H1 (cell line): ENCODE measurements at regions not wholly inside any gene's neighbourhood (a gene's known extent, or its start where the extent isn't known, plus 50 kb on each side); places are given as distances from the start of the nearest gene placed in this dataset.

Experiments
- CTCF ChIA-PET: fragments of 300-600 bp; sonication (Branson Sonifier 250); formaldehyde crosslinking; loops from one replicate; lab custom pipeline; 2021; ENCODE audit not compliant: partially characterized antibody; lab: Charles Lee
- POLR2A ChIA-PET: fragments of 300-600 bp; sonication (Branson Sonifier 250); formaldehyde crosslinking; loops from one replicate; lab custom pipeline; 2021; ENCODE audit warnings: inconsistent platforms; ENCODE audit not compliant: partially characterized antibody; lab: Charles Lee
- DNase-seq, 2 experiments: peaks; one replicate each; pipeline versions ENCODE4 v3.0.0 to v3.0.0-alpha.2; 2010 to 2022; ENCODE audit warnings: low spot score in 2 of 2, low read depth in 1 of 2, mixed read lengths in 1 of 2
- FAIRE-seq: peaks from 2 replicates; lab custom pipeline; 2011; peaks lifted over from hg19 to GRCh38; lab: Jason Lieb, UNC
- H2AFZ ChIP-seq: 2 replicates; pipeline ENCODE4 v1.8.1; 2012; ENCODE audit warnings: low read length, inconsistent platforms
- H2AK5ac ChIP-seq: 2 replicates; pipeline ENCODE4 v1.6.1; 2013; ENCODE audit warnings: low read depth, low read length
- H2BK120ac ChIP-seq: replicated peaks from 2 replicates; pipeline ENCODE3; 2013; ENCODE audit warnings: low read depth, low read length, inconsistent platforms
- H2BK12ac ChIP-seq: 2 replicates; pipeline ENCODE4 v1.6.1; 2013; ENCODE audit warnings: low read depth, low read length
- H2BK15ac ChIP-seq: 2 replicates; pipeline ENCODE4 v1.6.1; 2013; ENCODE audit warnings: low read length
- H2BK20ac ChIP-seq: 2 replicates; pipeline ENCODE4 v1.6.1; 2013; ENCODE audit warnings: low read length
- H2BK5ac ChIP-seq: 2 replicates; pipeline ENCODE4 v1.6.1; 2013; ENCODE audit warnings: low read depth, low read length
- H3K14ac ChIP-seq: 2 replicates; pipeline ENCODE4 v1.6.1; 2013; ENCODE audit warnings: inconsistent platforms; ENCODE audit not compliant: insufficient read length
- H3K18ac ChIP-seq: 2 replicates; pipeline ENCODE4 v1.6.1; 2013; ENCODE audit warnings: low read length; ENCODE audit errors: extremely low read depth
- H3K23ac ChIP-seq: 2 replicates; pipeline ENCODE4 v1.6.1; 2013; ENCODE audit warnings: inconsistent platforms; ENCODE audit not compliant: insufficient read length
- H3K23me2 ChIP-seq: 2 replicates; pipeline ENCODE4 v1.6.1; 2013; ENCODE audit warnings: low read depth, low read length
- H3K27ac ChIP-seq: 2 replicates; pipeline ENCODE4 v1.6.1; 2011; ENCODE audit warnings: low read depth, low read length, inconsistent platforms
- H3K27me3 ChIP-seq, 4 experiments: replicated peaks in 1 of 4; 1 replicate in 1 of 4; 2 replicates in 3 of 4; pipeline versions ENCODE4 v1.6.1 to v1.8.1; 2011 to 2013; ENCODE audit warnings: low read length in 3 of 4, mild to moderate bottlenecking in 3 of 4, inconsistent platforms in 2 of 4, mixed read lengths in 2 of 4, moderate library complexity in 1 of 4; ENCODE audit not compliant: control insufficient read depth in 3 of 4, insufficient read depth in 3 of 4; ENCODE audit errors: extremely low read depth in 1 of 4
- H3K36me3 ChIP-seq, 4 experiments: 2 replicates each; pipeline versions ENCODE4 v1.6.1 to v1.8.1; 2011 to 2013; ENCODE audit warnings: mild to moderate bottlenecking in 4 of 4, low read length in 3 of 4, moderate library complexity in 2 of 4, control low read depth in 1 of 4, inconsistent platforms in 1 of 4; ENCODE audit not compliant: insufficient read depth in 4 of 4, control insufficient read depth in 2 of 4
- H3K4ac ChIP-seq: replicated peaks from 2 replicates; pipeline ENCODE3; 2013; ENCODE audit warnings: low read length, low read depth, mixed read lengths, inconsistent platforms; ENCODE audit not compliant: insufficient read length
- H3K4me1 ChIP-seq, 4 experiments: replicated peaks in 1 of 4; 1 replicate in 1 of 4; 2 replicates in 3 of 4; pipeline versions ENCODE4 v1.6.1 to v1.8.1; 2011 to 2013; ENCODE audit warnings: low read length in 3 of 4, inconsistent platforms in 2 of 4, mixed read lengths in 1 of 4; ENCODE audit not compliant: insufficient read depth in 4 of 4, control insufficient read depth in 3 of 4
- H3K4me2 ChIP-seq, 2 experiments: 2 replicates each; pipeline versions ENCODE4 v1.6.1 to v1.8.1; 2011 to 2013; ENCODE audit warnings: low read depth in 2 of 2, low read length in 2 of 2, control low read depth in 1 of 2, inconsistent platforms in 1 of 2, mild to moderate bottlenecking in 1 of 2; ENCODE audit not compliant: insufficient read depth in 1 of 2
- H3K4me3 ChIP-seq, 4 experiments: fragments of 200-600, 300-600 bp in 1 of 4; sonication (generic), shearing (Covaris generic), sonication (Bioruptor Twin) in 1 of 4; 2 replicates each; pipeline versions ENCODE4 v1.5.1 to v1.8.1; 2011 to 2016; ENCODE audit warnings: low read length in 4 of 4, low read depth in 3 of 4, control low read depth in 2 of 4, inconsistent platforms in 2 of 4, mild to moderate bottlenecking in 2 of 4, mixed read lengths in 1 of 4, moderate library complexity in 1 of 4; ENCODE audit not compliant: insufficient read depth in 2 of 4; ENCODE audit errors: extremely low read depth in 1 of 4
- H3K56ac ChIP-seq: replicated peaks from 2 replicates; pipeline ENCODE3; 2013; ENCODE audit warnings: low read depth, mild to moderate bottlenecking, mixed read lengths, low read length, inconsistent platforms; ENCODE audit not compliant: insufficient read length
- H3K79me1 ChIP-seq: 2 replicates; pipeline ENCODE4 v1.6.1; 2013; ENCODE audit warnings: low read depth, low read length, control low read depth
- H3K79me2 ChIP-seq, 2 experiments: 2 replicates each; pipeline versions ENCODE4 v1.6.1 to v1.8.1; 2012 to 2013; ENCODE audit warnings: low read length in 2 of 2, mild to moderate bottlenecking in 2 of 2, inconsistent platforms in 1 of 2; ENCODE audit not compliant: insufficient read depth in 2 of 2, control insufficient read depth in 1 of 2
- H3K9ac ChIP-seq, 4 experiments: replicated peaks in 1 of 4; 1 replicate in 1 of 4; 2 replicates in 3 of 4; pipeline versions ENCODE4 v1.6.1 to v1.8.1; 2011 to 2013; ENCODE audit warnings: low read depth in 3 of 4, low read length in 3 of 4, control low read depth in 2 of 4, mild to moderate bottlenecking in 2 of 4, moderate library complexity in 2 of 4, inconsistent platforms in 1 of 4; ENCODE audit errors: extremely low read depth in 1 of 4
- H3K9me3 ChIP-seq, 2 experiments: 2 replicates each; pipeline versions ENCODE4 v1.6.1 to v1.8.1; 2012 to 2013; ENCODE audit warnings: mild to moderate bottlenecking in 2 of 2, moderate library complexity in 2 of 2, control low read depth in 1 of 2, inconsistent platforms in 1 of 2, low read depth in 1 of 2, low read length in 1 of 2, mixed read lengths in 1 of 2; ENCODE audit not compliant: insufficient read depth in 2 of 2
- H4K20me1 ChIP-seq, 2 experiments: replicated peaks in 1 of 2; 2 replicates each; pipeline versions ENCODE3 to v1.8.1; 2011 to 2013; ENCODE audit warnings: inconsistent platforms in 2 of 2, low read length in 2 of 2, mild to moderate bottlenecking in 1 of 2; ENCODE audit not compliant: insufficient read depth in 2 of 2, control insufficient read depth in 1 of 2
- H4K5ac ChIP-seq: 2 replicates; pipeline ENCODE4 v1.6.1; 2013; ENCODE audit warnings: low read length, low read depth, mixed read lengths, inconsistent platforms; ENCODE audit not compliant: insufficient read length
- H4K8ac ChIP-seq: 2 replicates; pipeline ENCODE4 v1.8.0; 2013; ENCODE audit warnings: mild to moderate bottlenecking, moderate library complexity, low read length, inconsistent platforms; ENCODE audit not compliant: insufficient read depth; ENCODE audit errors: extremely low read depth
- H4K91ac ChIP-seq: replicated peaks from 2 replicates; pipeline ENCODE3; 2013; ENCODE audit warnings: low read length, mixed read lengths, inconsistent platforms; ENCODE audit not compliant: insufficient read length
- CREB1 ChIP-seq: IDR thresholded peaks from 2 replicates; pipeline ENCODE4 v1.6.1; 2012; ENCODE audit warnings: inconsistent platforms
- HDAC6 ChIP-seq: IDR thresholded peaks from one replicate; pipeline ENCODE4 v1.7.1; 2012; ENCODE audit warnings: low read depth, mild to moderate bottlenecking, inconsistent platforms, low read length, moderate library complexity
- MAFK ChIP-seq: IDR thresholded peaks from 2 replicates; pipeline ENCODE4 v1.6.1; 2012; ENCODE audit warnings: low read depth, mild to moderate bottlenecking, improper control_type of control experiment, low read length
- NANOG ChIP-seq: IDR thresholded peaks from 2 replicates; pipeline ENCODE4 v1.6.1; 2011; ENCODE audit warnings: low read length, low read depth, mild to moderate bottlenecking, inconsistent platforms; ENCODE audit not compliant: insufficient read depth, poor library complexity, severe bottlenecking
- SIX5 ChIP-seq: IDR thresholded peaks from 2 replicates; pipeline ENCODE4 v1.6.1; 2011; ENCODE audit warnings: mild to moderate bottlenecking, low read depth, low read length
- SP4 ChIP-seq: IDR thresholded peaks from 2 replicates; pipeline ENCODE4 v1.6.1; 2012; ENCODE audit warnings: low read length, inconsistent platforms
- SUZ12 ChIP-seq: fragments of 200-600 bp; sonication (generic); IDR thresholded peaks from 2 replicates; pipeline ENCODE4 v1.6.1; 2012; ENCODE audit warnings: mild to moderate bottlenecking, inconsistent platforms, low read length, moderate library complexity, mixed read lengths
- TCF12 ChIP-seq: IDR thresholded peaks from 2 replicates; pipeline ENCODE4 v1.6.1; 2011; ENCODE audit warnings: low read depth, mild to moderate bottlenecking, low read length
- TEAD4 ChIP-seq: IDR thresholded peaks from 2 replicates; pipeline ENCODE4 v1.6.1; 2012; ENCODE audit warnings: low read depth, low read length, inconsistent platforms, mixed read lengths
- WGBS, 2 experiments: shearing (Covaris generic) in 1 of 2; methylation state at CpG; one replicate each; pipeline versions ENCODE4 v1.1.6 to v1.1.7; 2013 to 2015; ENCODE audit warnings: low lambda C conversion rate in 2 of 2, mixed read lengths in 2 of 2, inconsistent platforms in 1 of 2, low coverage in 1 of 2, missing lambda C conversion rate in 1 of 2; ENCODE audit not compliant: insufficient replicate concordance in 2 of 2, insufficient coverage in 1 of 2, insufficient read length in 1 of 2; ENCODE audit errors: extremely low coverage in 1 of 2, missing lambda C conversion rate in 1 of 2; 5-methylcytosine and 5-hydroxymethylcytosine counted together
- TF ChIP-seq, protein P1 (sequence below): IDR thresholded peaks from 2 replicates; pipeline ENCODE4 v1.6.1; 2011; ENCODE audit warnings: low read length, improper control_type of control experiment
- TF ChIP-seq, protein P2 (sequence below), 3 experiments: IDR thresholded peaks; 1 replicate in 2 of 3; 2 replicates in 1 of 3; pipeline versions ENCODE4 v1.5.1 to v1.6.1; 2011; ENCODE audit warnings: low read length in 3 of 3, mild to moderate bottlenecking in 3 of 3, inconsistent platforms in 2 of 3, low read depth in 1 of 3, moderate library complexity in 1 of 3; ENCODE audit not compliant: insufficient read depth in 1 of 3; ENCODE audit errors: control extremely low read depth in 1 of 3

DNA sequence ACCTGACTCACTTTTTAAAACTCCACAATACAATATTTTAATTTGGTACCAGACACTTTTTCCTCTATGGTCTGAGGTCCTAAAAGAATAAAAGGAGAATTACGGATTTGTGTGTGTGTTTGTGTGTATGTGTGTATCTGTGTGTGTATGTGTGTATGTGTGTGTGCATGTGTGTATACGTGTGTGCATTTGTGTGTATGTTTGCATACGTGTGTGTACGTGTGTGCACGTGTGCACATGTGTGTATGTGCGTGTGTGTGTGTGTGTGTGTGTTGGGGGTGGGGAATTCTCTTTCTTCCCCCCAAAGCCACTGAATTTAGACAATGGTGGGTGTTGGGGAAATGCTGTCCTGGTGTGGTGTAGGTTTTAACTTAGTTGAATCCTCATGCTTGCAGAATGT, 807.7 kb upstream of the SALL3 start:
- FAIRE-seq (no peak), DNase-seq (no peak)
- Histone ChIP-seq H3K14ac (no peak overlapping the region), H3K79me2 (no peaks in the 10 kb centered on the region), H3K23me2 (peaks cover 2% of the 10 kb centered on the region; the same call in 1 of the 2 replicates), H3K56ac (no peak overlapping the region), H3K4ac (no peak overlapping the region), H2BK15ac (no peak overlapping the region), H3K79me1 (no peaks in the 10 kb centered on the region), H3K9ac (no peak overlapping the region), H2BK120ac (no peak overlapping the region), H2BK12ac (no peak overlapping the region), H3K36me3 (no peaks in the 10 kb centered on the region), H2AFZ (no peak overlapping the region), H3K18ac (no peak overlapping the region), H3K4me1 (peaks cover 0 to 4% (median 0%) of the 10 kb centered on the region in 4 experiments; a peak in 1 of 7 replicates), H4K91ac (no peak overlapping the region), H2BK5ac (no peak overlapping the region), H3K23ac (no peak overlapping the region), H3K27me3 (no peaks in the 10 kb centered on the region), H4K20me1 (no peaks in the 10 kb centered on the region), H4K8ac (no peak overlapping the region), H3K9me3 (no peaks in the 10 kb centered on the region), H2AK5ac (no peak overlapping the region; the same call in 1 of the 2 replicates), H3K27ac (no peak overlapping the region), H4K5ac (no peak overlapping the region), H3K4me2 (no peak overlapping the region), H2BK20ac (no peak overlapping the region), H3K4me3 (no peak overlapping the region)
- ChIA-PET CTCF (no interaction called here), POLR2A (no interaction called here)
- WGBS, 2 experiments, result 84% methylated on average over 6 of the region's 6 CpGs; no CpG with 5 or more reads in 1 of the 2 experiments
- TF ChIP-seq CREB1 (no peak), SIX5 (no peak), MAFK (no peak), HDAC6 (no peak), SP4 (no peak), TEAD4 (no peak), SUZ12 (no peak), TCF12 (no peak), NANOG (no peak)
- TF ChIP-seq, protein P1, sequence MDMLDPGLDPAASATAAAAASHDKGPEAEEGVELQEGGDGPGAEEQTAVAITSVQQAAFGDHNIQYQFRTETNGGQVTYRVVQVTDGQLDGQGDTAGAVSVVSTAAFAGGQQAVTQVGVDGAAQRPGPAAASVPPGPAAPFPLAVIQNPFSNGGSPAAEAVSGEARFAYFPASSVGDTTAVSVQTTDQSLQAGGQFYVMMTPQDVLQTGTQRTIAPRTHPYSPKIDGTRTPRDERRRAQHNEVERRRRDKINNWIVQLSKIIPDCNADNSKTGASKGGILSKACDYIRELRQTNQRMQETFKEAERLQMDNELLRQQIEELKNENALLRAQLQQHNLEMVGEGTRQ, result no peak
- TF ChIP-seq, protein P2, sequence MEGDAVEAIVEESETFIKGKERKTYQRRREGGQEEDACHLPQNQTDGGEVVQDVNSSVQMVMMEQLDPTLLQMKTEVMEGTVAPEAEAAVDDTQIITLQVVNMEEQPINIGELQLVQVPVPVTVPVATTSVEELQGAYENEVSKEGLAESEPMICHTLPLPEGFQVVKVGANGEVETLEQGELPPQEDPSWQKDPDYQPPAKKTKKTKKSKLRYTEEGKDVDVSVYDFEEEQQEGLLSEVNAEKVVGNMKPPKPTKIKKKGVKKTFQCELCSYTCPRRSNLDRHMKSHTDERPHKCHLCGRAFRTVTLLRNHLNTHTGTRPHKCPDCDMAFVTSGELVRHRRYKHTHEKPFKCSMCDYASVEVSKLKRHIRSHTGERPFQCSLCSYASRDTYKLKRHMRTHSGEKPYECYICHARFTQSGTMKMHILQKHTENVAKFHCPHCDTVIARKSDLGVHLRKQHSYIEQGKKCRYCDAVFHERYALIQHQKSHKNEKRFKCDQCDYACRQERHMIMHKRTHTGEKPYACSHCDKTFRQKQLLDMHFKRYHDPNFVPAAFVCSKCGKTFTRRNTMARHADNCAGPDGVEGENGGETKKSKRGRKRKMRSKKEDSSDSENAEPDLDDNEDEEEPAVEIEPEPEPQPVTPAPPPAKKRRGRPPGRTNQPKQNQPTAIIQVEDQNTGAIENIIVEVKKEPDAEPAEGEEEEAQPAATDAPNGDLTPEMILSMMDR (IDR thresholded peaks at IDR 0.05; ENCODE audit: control extremely low read depth in 1 of 3, insufficient read depth in 1 of 3, low read depth in 1 of 3, low read length in 3 of 3), result no peak
